Renal pelvis (tissue), 1 donor: ENCODE measurements at regions not wholly inside any gene's neighbourhood (a gene's known extent, or its start where the extent isn't known, plus 50 kb on each side); places are given as distances from the start of the nearest gene placed in this dataset.
A peak's percentile ranks its signal among the peaks of the same experiment; 100 is the strongest.

Experiments used
- DNase-seq: peaks from one replicate; pipeline ENCODE4 v3.0.0-alpha.2; 2013

GRCh38 chr10:130820880-130821482 is 490.5 kb downstream of the TCERG1L start:
- DNase-seq: no peak

- no peak for DNase-seq
These were observed 487.1 kb downstream of the TCERG1L start for GRCh38 chr10:130824230-130825014.

GRCh38 chr10:130833596-130833995 is 477.9 kb downstream of the TCERG1L start:
- DNase-seq: no peak

- DNase-seq: peak; percentile 10
These were observed 477.4 kb downstream of the TCERG1L start for GRCh38 chr10:130834170-130834569.

- no peak for DNase-seq
These were observed 476.9 kb downstream of the TCERG1L start for GRCh38 chr10:130834573-130834972.

- DNase-seq: no peak
These were observed 476.5 kb downstream of the TCERG1L start for GRCh38 chr10:130835068-130835467.

GRCh38 chr10:130836344-130836743 is 475.2 kb downstream of the TCERG1L start:
- DNase-seq: no peak

- no peak for DNase-seq
These were observed 468.4 kb downstream of the TCERG1L start for GRCh38 chr10:130843051-130843653.

GRCh38 chr10:130844310-130844709 is 467.2 kb downstream of the TCERG1L start:
- DNase-seq: no peak

- no peak for DNase-seq
These were observed 464.4 kb downstream of the TCERG1L start for GRCh38 chr10:130847170-130847569.

- DNase-seq: no peak
These were observed 462.7 kb downstream of the TCERG1L start for GRCh38 chr10:130848855-130849254.

GRCh38 chr10:130854151-130854550 is 457.4 kb downstream of the TCERG1L start:
- DNase-seq: no peak

- DNase-seq: no peak
These were observed 453.8 kb downstream of the TCERG1L start for GRCh38 chr10:130857631-130858295.

- no peak for DNase-seq
These were observed 452.9 kb downstream of the TCERG1L start for GRCh38 chr10:130858626-130859025.

GRCh38 chr10:130859427-130859826 is 452.1 kb downstream of the TCERG1L start:
- DNase-seq: no peak

GRCh38 chr10:130862122-130862521 is 449.4 kb downstream of the TCERG1L start:
- DNase-seq: no peak

- no peak for DNase-seq
These were observed 448.9 kb downstream of the TCERG1L start for GRCh38 chr10:130862626-130863025.

GRCh38 chr10:130863044-130863443 is 448.5 kb downstream of the TCERG1L start:
- no peak for DNase-seq

GRCh38 chr10:130864961-130865818 is 446.3 kb downstream of the TCERG1L start:
- DNase-seq: no peak

- no peak for DNase-seq
These were observed 444.7 kb downstream of the TCERG1L start for GRCh38 chr10:130866857-130867256.

GRCh38 chr10:130867446-130868194 is 443.9 kb downstream of the TCERG1L start:
- no peak for DNase-seq
